ENCODE measurements at regions not wholly inside any gene's neighbourhood (a gene's known extent, or its start where the extent isn't known, plus 50 kb on each side); places are given as distances from the start of the nearest gene placed in this dataset.

GRCh38 chr15:35757361-35757760 is 211.4 kb upstream of the DPH6 start:
- peaks cover 7% of the 10 kb centered on the region for H3K27me3 Mint-ChIP-seq
- ChIA-PET POLR2A (no interaction called here), CTCF (interaction anchor here (1.9 kb wide), 1 partner anchor 8 kb away, joined by 5 read pairs; no protein-coding TSS in a partner anchor)
- no peak overlapping the region for H3K27ac Mint-ChIP-seq
- no peak for ATAC-seq
- H3K36me3 Mint-ChIP-seq (ENCODE audit: low read depth), result no peaks in the 10 kb centered on the region
- intact Hi-C loops (cut with DNase I, micrococcal nuclease), result loop anchor here in 1 of 2 experiments (10.0 kb wide), 1 partner anchor 1377 kb away; no protein-coding TSS in a partner anchor
- no peak overlapping the region for H3K4me3 Mint-ChIP-seq
- H3K4me1 Mint-ChIP-seq, result no peaks in the 10 kb centered on the region
- no peaks in the 10 kb centered on the region for H3K9me3 Mint-ChIP-seq (ENCODE audit: low read depth)
- DNase-seq, result no peak

- intact Hi-C loops (cut with DNase I, micrococcal nuclease), result loop anchor here in 1 of 2 experiments (10.0 kb wide), 1 partner anchor 1377 kb away; no protein-coding TSS in a partner anchor
- ChIA-PET CTCF (interaction anchor here (1.9 kb wide), 1 partner anchor 8 kb away, joined by 5 read pairs; no protein-coding TSS in a partner anchor), POLR2A (no interaction called here)
- H3K9me3 Mint-ChIP-seq (ENCODE audit: low read depth), result no peaks in the 10 kb centered on the region
- ATAC-seq (no peak), DNase-seq (no peak)
- no peak overlapping the region for H3K4me3 Mint-ChIP-seq
- no peak overlapping the region for H3K27ac Mint-ChIP-seq
- H3K27me3 Mint-ChIP-seq, result peaks cover 7% of the 10 kb centered on the region
- H3K36me3 Mint-ChIP-seq (ENCODE audit: low read depth), result no peaks in the 10 kb centered on the region
- no peaks in the 10 kb centered on the region for H3K4me1 Mint-ChIP-seq
These were observed 211.8 kb upstream of the DPH6 start for GRCh38 chr15:35757765-35758164.

- no peak overlapping the region for H3K4me3 Mint-ChIP-seq
- CTCF ChIA-PET, result interaction anchor here (2.0 kb wide), 1 partner anchor 13 kb away, joined by 11 read pairs; no protein-coding TSS in a partner anchor
- DNase-seq (no peak), ATAC-seq (no peak)
- H3K9me3 Mint-ChIP-seq (ENCODE audit: low read depth), result no peaks in the 10 kb centered on the region
- peaks cover 2% of the 10 kb centered on the region for H3K27me3 Mint-ChIP-seq
- intact Hi-C loops (cut with DNase I, micrococcal nuclease), result no loop called here
- no peaks in the 10 kb centered on the region for H3K4me1 Mint-ChIP-seq
- no peak overlapping the region for H3K27ac Mint-ChIP-seq
- POLR2A ChIA-PET, result no interaction called here
- no peaks in the 10 kb centered on the region for H3K36me3 Mint-ChIP-seq (ENCODE audit: low read depth)
These were observed 218.9 kb upstream of the DPH6 start for GRCh38 chr15:35764661-35765519.

GRCh38 chr15:35768949-35769348 is 223.0 kb upstream of the DPH6 start:
- CTCF ChIA-PET, result no interaction called here

GRCh38 chr15:35769656-35770055 is 223.7 kb upstream of the DPH6 start:
- ATAC-seq (no peak), DNase-seq (no peak)
- H3K4me1 Mint-ChIP-seq, result no peaks in the 10 kb centered on the region
- no peak overlapping the region for H3K27ac Mint-ChIP-seq
- peaks cover 4% of the 10 kb centered on the region for H3K27me3 Mint-ChIP-seq
- no peak overlapping the region for H3K4me3 Mint-ChIP-seq
- intact Hi-C loops (cut with DNase I, micrococcal nuclease), result no loop called here
- POLR2A ChIA-PET, result no interaction called here
- no peaks in the 10 kb centered on the region for H3K36me3 Mint-ChIP-seq (ENCODE audit: low read depth)
- no peaks in the 10 kb centered on the region for H3K9me3 Mint-ChIP-seq (ENCODE audit: low read depth)
- CTCF ChIA-PET, result interaction anchor here (1.0 kb wide), 1 partner anchor 18 kb away, joined by 3 read pairs; no protein-coding TSS in a partner anchor

More at GRCh38 chr15:35768949-35769348, 223.0 kb upstream of the DPH6 start:
- no peak overlapping the region for H3K4me3 Mint-ChIP-seq
- H3K27me3 Mint-ChIP-seq, result peaks cover 4% of the 10 kb centered on the region
- POLR2A ChIA-PET, result no interaction called here
- no peaks in the 10 kb centered on the region for H3K36me3 Mint-ChIP-seq (ENCODE audit: low read depth)
- ATAC-seq (no peak), DNase-seq (no peak)
- H3K27ac Mint-ChIP-seq, result no peak overlapping the region
- H3K9me3 Mint-ChIP-seq (ENCODE audit: low read depth), result no peaks in the 10 kb centered on the region
- intact Hi-C loops (cut with DNase I, micrococcal nuclease), result no loop called here
- no peaks in the 10 kb centered on the region for H3K4me1 Mint-ChIP-seq

GRCh38 chr15:35771746-35772442 is 225.9 kb upstream of the DPH6 start:
- intact Hi-C loops (cut with DNase I, micrococcal nuclease), result no loop called here
- Mint-ChIP-seq H3K36me3 (ENCODE audit: low read depth) (no peaks in the 10 kb centered on the region), H3K4me3 (no peak overlapping the region), H3K27me3 (peaks cover 6% of the 10 kb centered on the region), H3K27ac (no peak overlapping the region), H3K9me3 (ENCODE audit: low read depth) (no peaks in the 10 kb centered on the region), H3K4me1 (no peaks in the 10 kb centered on the region)
- ATAC-seq (no peak), DNase-seq (no peak)
- CTCF ChIA-PET, result interaction anchor here (0.6 kb wide), 1 partner anchor 769 kb away, joined by 3 read pairs; no protein-coding TSS in a partner anchor
- POLR2A ChIA-PET, result no interaction called here

GRCh38 chr15:35774653-35775052 is 228.7 kb upstream of the DPH6 start:
- intact Hi-C loops (cut with DNase I, micrococcal nuclease), result no loop called here
- CTCF ChIA-PET, result interaction anchor here (0.6 kb wide), 1 partner anchor 567 kb away, joined by 3 read pairs; no protein-coding TSS in a partner anchor
- Mint-ChIP-seq H3K4me1 (no peaks in the 10 kb centered on the region), H3K36me3 (ENCODE audit: low read depth) (no peaks in the 10 kb centered on the region), H3K27me3 (peaks cover 6% of the 10 kb centered on the region), H3K27ac (no peak overlapping the region), H3K4me3 (no peak overlapping the region), H3K9me3 (ENCODE audit: low read depth) (no peaks in the 10 kb centered on the region)
- DNase-seq (no peak), ATAC-seq (no peak)
- POLR2A ChIA-PET, result no interaction called here

- intact Hi-C loops (cut with DNase I, micrococcal nuclease), result no loop called here
- Mint-ChIP-seq H3K27me3 (peaks cover 3% of the 10 kb centered on the region), H3K27ac (no peak overlapping the region), H3K9me3 (ENCODE audit: low read depth) (no peaks in the 10 kb centered on the region), H3K4me1 (no peaks in the 10 kb centered on the region), H3K36me3 (ENCODE audit: low read depth) (no peaks in the 10 kb centered on the region), H3K4me3 (no peak overlapping the region)
- ATAC-seq (no peak), DNase-seq (no peak)
- POLR2A ChIA-PET, result no interaction called here
- CTCF ChIA-PET, result no interaction called here
These were observed 229.5 kb upstream of the DPH6 start for GRCh38 chr15:35775471-35775870.

- ATAC-seq (no peak), DNase-seq (no peak)
- Mint-ChIP-seq H3K4me3 (no peak overlapping the region), H3K27me3 (peaks cover 6% of the 10 kb centered on the region), H3K36me3 (ENCODE audit: low read depth) (no peaks in the 10 kb centered on the region), H3K9me3 (ENCODE audit: low read depth) (no peaks in the 10 kb centered on the region), H3K27ac (no peak overlapping the region), H3K4me1 (no peaks in the 10 kb centered on the region)
- CTCF ChIA-PET, result interaction anchor here (1.1 kb wide), 2 partner anchors 25 to 179 kb away, joined by 3 read pairs; no protein-coding TSS in a partner anchor
- intact Hi-C loops (cut with DNase I, micrococcal nuclease), result no loop called here
- POLR2A ChIA-PET, result no interaction called here
These were observed 231.1 kb upstream of the DPH6 start for GRCh38 chr15:35777061-35777460.

- ChIA-PET POLR2A (no interaction called here), CTCF (interaction anchor here (0.6 to 1.4 kb wide), 2 partner anchors 32 to 1324 kb away, joined by 3 to 5 read pairs; no protein-coding TSS in a partner anchor)
- Mint-ChIP-seq H3K27me3 (peaks cover 4% of the 10 kb centered on the region), H3K27ac (no peak overlapping the region), H3K4me3 (no peak overlapping the region), H3K4me1 (no peaks in the 10 kb centered on the region), H3K36me3 (ENCODE audit: low read depth) (no peaks in the 10 kb centered on the region), H3K9me3 (ENCODE audit: low read depth) (no peaks in the 10 kb centered on the region)
- DNase-seq, result no peak
- no peak for ATAC-seq
- intact Hi-C loops (cut with DNase I, micrococcal nuclease), result no loop called here
These were observed 237.2 kb upstream of the DPH6 start for GRCh38 chr15:35783203-35783602.

GRCh38 chr15:35784745-35785144 is 238.8 kb upstream of the DPH6 start:
- H3K4me3 Mint-ChIP-seq, result no peak overlapping the region
- H3K9me3 Mint-ChIP-seq (ENCODE audit: low read depth), result no peaks in the 10 kb centered on the region
- POLR2A ChIA-PET, result no interaction called here
- H3K4me1 Mint-ChIP-seq, result no peaks in the 10 kb centered on the region
- no peaks in the 10 kb centered on the region for H3K36me3 Mint-ChIP-seq (ENCODE audit: low read depth)
- DNase-seq, result no peak
- intact Hi-C loops (cut with DNase I, micrococcal nuclease), result no loop called here
- CTCF ChIA-PET, result no interaction called here
- H3K27me3 Mint-ChIP-seq, result peaks cover 4% of the 10 kb centered on the region
- H3K27ac Mint-ChIP-seq, result no peak overlapping the region
- ATAC-seq, result no peak

GRCh38 chr15:35810007-35810406 is 264.0 kb upstream of the DPH6 start:
- Mint-ChIP-seq H3K9me3 (ENCODE audit: low read depth) (no peaks in the 10 kb centered on the region), H3K4me3 (no peak overlapping the region), H3K27ac (no peak overlapping the region), H3K4me1 (no peaks in the 10 kb centered on the region), H3K27me3 (no peaks in the 10 kb centered on the region), H3K36me3 (ENCODE audit: low read depth) (no peaks in the 10 kb centered on the region)
- CTCF ChIA-PET, result no interaction called here
- intact Hi-C loops (cut with DNase I, micrococcal nuclease), result no loop called here
- DNase-seq, result no peak
- ATAC-seq, result no peak
- POLR2A ChIA-PET, result no interaction called here

Data from activated CD4-positive, alpha-beta T cell treated with anti-CD3 and anti-CD28 coated beads for 36 hours (primary cell).